Kidney (tissue), 13 donors: ENCODE measurements at regions not wholly inside any gene's neighbourhood (a gene's known extent, or its start where the extent isn't known, plus 50 kb on each side); places are given as distances from the start of the nearest gene placed in this dataset.

ENCODE experiments used
- DNase-seq, 5 donors: peaks; one replicate each; pipeline ENCODE4 v3.0.0-alpha.2; 2013 to 2020
- FAIRE-seq: peaks from 2 replicates; lab custom pipeline; 2012; peaks lifted over from hg19 to GRCh38; lab: Jason Lieb, UNC
- H3K27ac ChIP-seq, 2 donors: one replicate each; pipeline ENCODE4 v1.7.0; 2013; ENCODE audit warnings: low read depth in 2 of 2, low read length in 2 of 2, inconsistent platforms in 1 of 2
- H3K27me3 ChIP-seq: one replicate; pipeline ENCODE4 v1.7.1; 2013; ENCODE audit warnings: low read length, inconsistent platforms; ENCODE audit not compliant: control insufficient read depth, insufficient read depth
- H3K36me3 ChIP-seq, 3 donors: one replicate each; pipeline versions ENCODE4 v1.7.0 to v1.7.1; 2013; ENCODE audit warnings: low read length in 3 of 3, control low read depth in 1 of 3, inconsistent platforms in 1 of 3; ENCODE audit not compliant: insufficient read depth in 3 of 3, control insufficient read depth in 2 of 3
- H3K4me1 ChIP-seq, 3 donors: one replicate each; pipeline versions ENCODE4 v1.7.0 to v1.7.1; 2013; ENCODE audit warnings: low read length in 3 of 3, inconsistent platforms in 1 of 3, low read depth in 1 of 3; ENCODE audit not compliant: control insufficient read depth in 2 of 3, insufficient read depth in 2 of 3
- H3K4me3 ChIP-seq, 3 donors: one replicate each; pipeline versions ENCODE4 v1.7.0 to v1.8.1; 2013; ENCODE audit warnings: low read length in 3 of 3, control low read depth in 1 of 3, inconsistent platforms in 1 of 3
- H3K9ac ChIP-seq, 3 donors: one replicate each; pipeline versions ENCODE4 v1.7.0 to v1.7.1; 2013; ENCODE audit warnings: low read length in 3 of 3, control low read depth in 1 of 3, inconsistent platforms in 1 of 3
- H3K9me3 ChIP-seq, 3 donors: one replicate each; pipeline versions ENCODE4 v1.7.0 to v1.7.1; 2013; ENCODE audit warnings: low read length in 3 of 3, control low read depth in 1 of 3, inconsistent platforms in 1 of 3; ENCODE audit not compliant: control insufficient read depth in 2 of 3, insufficient read depth in 1 of 3
- intact Hi-C: fragments of 100-400 bp; cut with DNase I; formaldehyde crosslinking; loops from one replicate; pipeline ENCODE4 v1.11.1; 2022
- TF ChIP-seq, protein P1 (sequence below): IDR thresholded peaks from 3 replicates; pipeline ENCODE4 v1.5.1; 2012; ENCODE audit warnings: mild to moderate bottlenecking, moderate library complexity, borderline replicate concordance; ENCODE audit not compliant: insufficient read depth; ENCODE audit errors: extremely low read depth
- donor health status: control.
- donor health status: control.
- donor health status: control.
- donor health status: control.
- donor health status: control.
- donor health status: DM: yes; HTN: yes; CAD: no.
- donor health status: Normal renal cell carcinoma (clear cell type).

DNA sequence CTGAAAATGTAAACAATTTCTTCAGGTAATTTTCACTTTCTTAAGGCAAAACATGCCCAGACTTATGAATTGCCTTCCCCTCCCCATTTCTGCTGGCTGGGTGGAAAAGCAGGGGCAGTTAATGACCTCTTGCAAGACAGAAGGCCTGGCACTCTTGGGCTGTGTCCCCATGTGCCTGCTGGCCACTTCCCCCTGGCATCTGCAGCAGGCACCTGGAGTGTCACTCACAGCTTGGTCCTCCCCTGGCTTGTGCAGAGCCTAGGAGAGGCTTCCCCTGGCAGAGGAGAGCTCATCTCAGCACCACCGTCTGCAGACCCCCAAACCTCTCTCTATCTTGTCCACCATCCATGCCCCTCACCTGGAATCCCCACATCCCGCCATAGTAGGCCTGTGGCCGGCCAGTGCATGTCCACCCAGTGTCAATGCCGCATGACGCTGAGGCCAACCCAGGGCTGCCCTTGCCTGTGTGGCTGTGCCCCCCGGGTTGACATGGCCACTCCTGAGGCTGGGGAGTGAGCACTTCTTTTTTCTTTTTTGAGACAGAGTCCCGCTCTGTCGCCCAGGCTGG, 83.5 kb upstream of the SLC22A23 start:
- Histone ChIP-seq H3K27me3 (no peaks in the 10 kb centered on the region), H3K27ac (no peak overlapping the region), H3K9ac (no peak overlapping the region), H3K9me3 (no peaks in the 10 kb centered on the region), H3K4me1 (no peaks in the 10 kb centered on the region), H3K4me3 (no peak overlapping the region), H3K36me3 (no peaks in the 10 kb centered on the region)
- TF ChIP-seq, protein P1, sequence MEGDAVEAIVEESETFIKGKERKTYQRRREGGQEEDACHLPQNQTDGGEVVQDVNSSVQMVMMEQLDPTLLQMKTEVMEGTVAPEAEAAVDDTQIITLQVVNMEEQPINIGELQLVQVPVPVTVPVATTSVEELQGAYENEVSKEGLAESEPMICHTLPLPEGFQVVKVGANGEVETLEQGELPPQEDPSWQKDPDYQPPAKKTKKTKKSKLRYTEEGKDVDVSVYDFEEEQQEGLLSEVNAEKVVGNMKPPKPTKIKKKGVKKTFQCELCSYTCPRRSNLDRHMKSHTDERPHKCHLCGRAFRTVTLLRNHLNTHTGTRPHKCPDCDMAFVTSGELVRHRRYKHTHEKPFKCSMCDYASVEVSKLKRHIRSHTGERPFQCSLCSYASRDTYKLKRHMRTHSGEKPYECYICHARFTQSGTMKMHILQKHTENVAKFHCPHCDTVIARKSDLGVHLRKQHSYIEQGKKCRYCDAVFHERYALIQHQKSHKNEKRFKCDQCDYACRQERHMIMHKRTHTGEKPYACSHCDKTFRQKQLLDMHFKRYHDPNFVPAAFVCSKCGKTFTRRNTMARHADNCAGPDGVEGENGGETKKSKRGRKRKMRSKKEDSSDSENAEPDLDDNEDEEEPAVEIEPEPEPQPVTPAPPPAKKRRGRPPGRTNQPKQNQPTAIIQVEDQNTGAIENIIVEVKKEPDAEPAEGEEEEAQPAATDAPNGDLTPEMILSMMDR: no peak
- DNase-seq (no peak), FAIRE-seq (no peak)
- intact Hi-C loops: no loop called here

DNA sequence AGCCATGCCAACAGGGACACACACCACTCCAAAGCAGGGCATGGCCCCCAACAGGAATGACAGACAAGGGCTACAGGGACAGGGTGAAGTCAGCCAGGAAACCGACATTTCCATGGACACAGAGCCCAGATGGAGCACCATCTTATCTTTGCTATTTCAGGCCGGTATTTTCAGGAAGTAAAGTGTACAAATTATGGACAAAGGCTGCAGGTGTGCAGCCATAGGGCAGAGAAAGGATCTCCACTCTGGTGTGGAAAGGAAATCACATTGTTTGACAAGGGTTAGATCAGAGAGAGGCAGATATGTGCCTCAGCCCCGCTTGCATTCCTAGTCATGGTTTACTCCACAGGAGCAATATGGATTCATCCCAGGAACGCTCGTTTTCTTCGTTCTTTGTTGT, 81.7 kb upstream of the SLC22A23 start:
- intact Hi-C loops: no loop called here

DNA sequence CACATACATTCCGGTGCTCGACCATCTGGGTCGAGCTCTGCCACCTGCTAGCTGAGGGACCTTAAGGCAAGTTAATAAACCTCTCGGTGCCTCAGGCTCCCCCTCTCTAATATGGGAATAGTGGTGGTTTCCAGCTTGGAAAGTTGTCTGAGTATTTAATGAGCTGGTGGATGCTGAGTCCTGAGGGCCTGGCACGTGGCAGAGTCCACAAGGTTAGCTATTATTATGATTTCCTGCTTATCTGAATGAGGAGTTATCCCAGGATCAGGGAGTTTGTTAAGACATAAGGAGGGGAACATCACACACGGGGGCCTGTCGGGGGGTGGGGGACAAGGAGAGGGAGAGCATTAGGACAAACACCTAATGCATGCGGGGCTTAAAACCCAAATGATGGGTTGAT, 80.1 kb upstream of the SLC22A23 start:
- Histone ChIP-seq H3K4me3 (no peak overlapping the region), H3K4me1 (no peaks in the 10 kb centered on the region), H3K9ac (no peak overlapping the region), H3K27me3 (no peaks in the 10 kb centered on the region), H3K9me3 (no peaks in the 10 kb centered on the region), H3K36me3 (no peaks in the 10 kb centered on the region), H3K27ac (no peak overlapping the region)
- DNase-seq (no peak), FAIRE-seq (no peak)
- TF ChIP-seq, protein P1: no peak
- intact Hi-C loops: no loop called here

More for the DNA sequence above, 81.7 kb upstream of the SLC22A23 start:
- Histone ChIP-seq H3K36me3 (no peaks in the 10 kb centered on the region), H3K4me3 (no peak overlapping the region), H3K27ac (no peak overlapping the region), H3K9ac (no peak overlapping the region), H3K27me3 (no peaks in the 10 kb centered on the region), H3K9me3 (no peaks in the 10 kb centered on the region), H3K4me1 (no peaks in the 10 kb centered on the region)
- TF ChIP-seq, protein P1: no peak
- FAIRE-seq: no peak
- DNase-seq: no peak
